GM06990 (cell line): ENCODE measurements at regions not wholly inside any gene's neighbourhood (a gene's known extent, or its start where the extent isn't known, plus 50 kb on each side); places are given as distances from the start of the nearest gene placed in this dataset.

Experiments used
- DNase-seq: peaks from one replicate; pipeline ENCODE4 v3.0.0-alpha.2; 2011; ENCODE audit not compliant: insufficient read length; ENCODE audit errors: extremely low read depth
- H3K27me3 ChIP-seq: replicated peaks from 2 replicates; pipeline ENCODE4 v1.6.0; 2011; ENCODE audit warnings: low read length; ENCODE audit not compliant: control insufficient read depth, insufficient read depth
- H3K36me3 ChIP-seq: 2 replicates; pipeline ENCODE4 v1.5.1; 2011; ENCODE audit warnings: low read length; ENCODE audit not compliant: control insufficient read depth, insufficient read depth
- H3K4me3 ChIP-seq: replicated peaks from 2 replicates; pipeline ENCODE4 v1.5.1; 2011; ENCODE audit warnings: low read depth, mild to moderate bottlenecking, control low read depth, low read length
- CTCF ChIP-seq: IDR thresholded peaks from 2 replicates; pipeline ENCODE4 v1.5.1; 2011; ENCODE audit warnings: low read length, control low read depth, mild to moderate bottlenecking, inconsistent platforms; ENCODE audit not compliant: insufficient read depth, poor library complexity, severe bottlenecking

- DNase-seq, result no peak
- H3K4me3 ChIP-seq, result no peak overlapping the region
- no peak for TF ChIP-seq CTCF
- no peaks in the 10 kb centered on the region for H3K36me3 ChIP-seq
- no peaks in the 10 kb centered on the region for H3K27me3 ChIP-seq
Observed at GRCh38 chr9:95756986-95757385, 118.5 kb upstream of the ERCC6L2 start.

GRCh38 chr9:95756101-95756500 is 119.4 kb upstream of the ERCC6L2 start:
- no peak overlapping the region for H3K4me3 ChIP-seq
- no peak for DNase-seq
- H3K27me3 ChIP-seq, result no peaks in the 10 kb centered on the region
- no peaks in the 10 kb centered on the region for H3K36me3 ChIP-seq
- no peak for TF ChIP-seq CTCF

GRCh38 chr9:95755421-95755730 is 120.1 kb upstream of the ERCC6L2 start:
- DNase-seq, result no peak
- Histone ChIP-seq H3K27me3 (no peaks in the 10 kb centered on the region), H3K36me3 (no peaks in the 10 kb centered on the region), H3K4me3 (no peak overlapping the region)
- TF ChIP-seq CTCF, result no peak

- H3K4me3 ChIP-seq, result no peak overlapping the region
- TF ChIP-seq CTCF, result no peak
- DNase-seq, result no peak
- H3K27me3 ChIP-seq, result no peaks in the 10 kb centered on the region
- no peaks in the 10 kb centered on the region for H3K36me3 ChIP-seq
Observed at GRCh38 chr9:95754533-95755420, 120.7 kb upstream of the ERCC6L2 start.

- no peak for DNase-seq
- no peaks in the 10 kb centered on the region for H3K27me3 ChIP-seq
- TF ChIP-seq CTCF, result no peak
- H3K36me3 ChIP-seq, result no peaks in the 10 kb centered on the region
- H3K4me3 ChIP-seq, result no peak overlapping the region
Observed at GRCh38 chr9:95753762-95754465, 121.6 kb upstream of the ERCC6L2 start.
